Ishikawa (cell line): ENCODE measurements at regions not wholly inside any gene's neighbourhood (a gene's known extent, or its start where the extent isn't known, plus 50 kb on each side); places are given as distances from the start of the nearest gene placed in this dataset.

Experiments
- CREB1 ChIP-seq: IDR thresholded peaks from 2 replicates; pipeline ENCODE4 v1.6.1; 2012; ENCODE audit warnings: low read depth
- EGR1 ChIP-seq: IDR thresholded peaks from 2 replicates; pipeline ENCODE4 v1.6.1; 2012
- ZBTB7A ChIP-seq: IDR thresholded peaks from 2 replicates; pipeline ENCODE4 v1.6.1; 2012; ENCODE audit warnings: low read depth

GRCh38 chr13:44817131-44817671 lies 172.1 kb downstream of the NUFIP1 start:
- TF ChIP-seq CREB1 (no peak), EGR1 (no peak), ZBTB7A (no peak)
